OCI-LY1 (cell line): ENCODE measurements at regions not wholly inside any gene's neighbourhood (a gene's known extent, or its start where the extent isn't known, plus 50 kb on each side); places are given as distances from the start of the nearest gene placed in this dataset.

Experiments
- H2AFZ ChIP-seq: fragments of 200-600 bp; sonication (generic), shearing (Covaris generic); 2 replicates; pipeline ENCODE4 v1.6.0; 2014; ENCODE audit warnings: antibody characterized with exemption, mild to moderate bottlenecking, low read length
- H3F3A ChIP-seq: fragments of 200-600 bp; sonication (generic), shearing (Covaris generic); 2 replicates; pipeline ENCODE4 v1.6.0; 2014; ENCODE audit warnings: mild to moderate bottlenecking, antibody characterized with exemption, low read length, moderate library complexity; ENCODE audit not compliant: insufficient read depth
- H3K27ac ChIP-seq: fragments of 200-600 bp; sonication (generic); 2 replicates; pipeline ENCODE4 v1.5.1; 2014; ENCODE audit warnings: low read length, mixed run types, mild to moderate bottlenecking, low read depth; ENCODE audit not compliant: poor library complexity, severe bottlenecking
- H3K27me3 ChIP-seq: fragments of 200-600 bp; sonication (generic); 2 replicates; pipeline ENCODE4 v1.6.0; 2014; ENCODE audit warnings: antibody characterized with exemption, mild to moderate bottlenecking, low read length, moderate library complexity; ENCODE audit not compliant: insufficient read depth
- H3K36me3 ChIP-seq: fragments of 200-600 bp; sonication (generic); 2 replicates; pipeline ENCODE4 v1.6.1; 2014; ENCODE audit warnings: mild to moderate bottlenecking, antibody characterized with exemption, low read length, moderate library complexity, mixed read lengths; ENCODE audit not compliant: insufficient read depth
- H3K4me1 ChIP-seq: fragments of 200-600 bp; sonication (generic); 2 replicates; pipeline ENCODE4 v1.5.1; 2014; ENCODE audit warnings: mild to moderate bottlenecking, low read length, moderate library complexity; ENCODE audit not compliant: insufficient read depth, severe bottlenecking
- H3K4me2 ChIP-seq: fragments of 200-600 bp; sonication (generic), shearing (Covaris generic); 2 replicates; pipeline ENCODE4 v1.6.1; 2014; ENCODE audit warnings: low read length
- H3K4me3 ChIP-seq: fragments of 200-600 bp; sonication (generic); 2 replicates; pipeline ENCODE4 v1.5.1; 2014; ENCODE audit warnings: low read length, low read depth, mild to moderate bottlenecking, mixed read lengths; ENCODE audit not compliant: poor library complexity, severe bottlenecking
- H3K79me2 ChIP-seq: fragments of 200-600 bp; shearing (Covaris generic); 2 replicates; pipeline ENCODE4 v1.6.1; 2016; ENCODE audit warnings: mixed run types, low read length, mixed read lengths; ENCODE audit not compliant: insufficient read depth
- H3K9ac ChIP-seq: fragments of 200-600 bp; sonication (generic), shearing (Covaris generic); 2 replicates; pipeline ENCODE4 v1.6.1; 2014; ENCODE audit warnings: mild to moderate bottlenecking, low read length, mixed read lengths
- H3K9me2 ChIP-seq: fragments of 200-600 bp; sonication (generic), shearing (Covaris generic); 2 replicates; pipeline ENCODE4 v1.6.1; 2014; ENCODE audit warnings: low read depth, mild to moderate bottlenecking, low read length, mixed read lengths
- H3K9me3 ChIP-seq: fragments of 200-600 bp; shearing (Covaris generic); 2 replicates; pipeline ENCODE4 v1.6.1; 2014; ENCODE audit warnings: low read length, mixed read lengths
- H4K20me1 ChIP-seq: fragments of 200-600 bp; sonication (generic), shearing (Covaris generic); 2 replicates; pipeline ENCODE4 v1.6.0; 2016; ENCODE audit warnings: mild to moderate bottlenecking, low read length; ENCODE audit not compliant: insufficient read depth
- EZH2 ChIP-seq: fragments of 200-600 bp; sonication (generic), shearing (Covaris generic); IDR thresholded peaks from 2 replicates; pipeline ENCODE4 v1.8.0; 2017; ENCODE audit warnings: borderline replicate concordance, mixed run types, mild to moderate bottlenecking, antibody characterized with exemption, low read length, moderate library complexity, mixed read lengths
- TF ChIP-seq, protein P1 (sequence below): fragments of 200-600 bp; sonication (generic), shearing (Covaris generic); IDR thresholded peaks from 2 replicates; pipeline ENCODE4 v1.5.1; 2017; ENCODE audit warnings: mild to moderate bottlenecking, antibody characterized with exemption, low read length, moderate library complexity, mixed read lengths

DNA sequence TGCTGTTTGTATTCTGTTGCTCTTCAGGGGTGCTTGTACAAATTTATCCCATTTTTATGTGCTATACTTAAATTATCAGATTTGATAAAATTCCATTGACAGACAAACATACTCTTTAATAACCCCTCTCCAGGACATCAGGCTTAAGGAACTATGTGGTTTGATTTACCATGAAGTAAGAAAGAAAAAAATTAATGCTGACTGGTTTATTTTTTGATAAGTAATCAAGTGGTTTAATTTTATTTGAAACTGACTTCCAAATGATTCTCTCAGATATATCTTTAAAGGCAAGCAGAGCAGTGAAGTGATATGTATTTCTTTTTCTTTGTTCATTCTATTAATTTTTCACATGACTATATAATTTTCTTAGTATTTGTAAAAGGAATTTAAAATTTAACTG is 1168.1 kb downstream of the OLFM4 start:
- Histone ChIP-seq H2AFZ (no peak overlapping the region), H3F3A (no peaks in the 10 kb centered on the region), H4K20me1 (no peaks in the 10 kb centered on the region), H3K9me2 (no peaks in the 10 kb centered on the region), H3K27me3 (no peaks in the 10 kb centered on the region), H3K4me2 (no peak overlapping the region), H3K9ac (no peak overlapping the region), H3K27ac (no peak overlapping the region), H3K4me3 (no peak overlapping the region), H3K79me2 (no peaks in the 10 kb centered on the region), H3K4me1 (no peaks in the 10 kb centered on the region), H3K9me3 (no peaks in the 10 kb centered on the region), H3K36me3 (no peaks in the 10 kb centered on the region)
- no peak for TF ChIP-seq EZH2
- TF ChIP-seq, protein P1, sequence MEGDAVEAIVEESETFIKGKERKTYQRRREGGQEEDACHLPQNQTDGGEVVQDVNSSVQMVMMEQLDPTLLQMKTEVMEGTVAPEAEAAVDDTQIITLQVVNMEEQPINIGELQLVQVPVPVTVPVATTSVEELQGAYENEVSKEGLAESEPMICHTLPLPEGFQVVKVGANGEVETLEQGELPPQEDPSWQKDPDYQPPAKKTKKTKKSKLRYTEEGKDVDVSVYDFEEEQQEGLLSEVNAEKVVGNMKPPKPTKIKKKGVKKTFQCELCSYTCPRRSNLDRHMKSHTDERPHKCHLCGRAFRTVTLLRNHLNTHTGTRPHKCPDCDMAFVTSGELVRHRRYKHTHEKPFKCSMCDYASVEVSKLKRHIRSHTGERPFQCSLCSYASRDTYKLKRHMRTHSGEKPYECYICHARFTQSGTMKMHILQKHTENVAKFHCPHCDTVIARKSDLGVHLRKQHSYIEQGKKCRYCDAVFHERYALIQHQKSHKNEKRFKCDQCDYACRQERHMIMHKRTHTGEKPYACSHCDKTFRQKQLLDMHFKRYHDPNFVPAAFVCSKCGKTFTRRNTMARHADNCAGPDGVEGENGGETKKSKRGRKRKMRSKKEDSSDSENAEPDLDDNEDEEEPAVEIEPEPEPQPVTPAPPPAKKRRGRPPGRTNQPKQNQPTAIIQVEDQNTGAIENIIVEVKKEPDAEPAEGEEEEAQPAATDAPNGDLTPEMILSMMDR = no peak

DNA sequence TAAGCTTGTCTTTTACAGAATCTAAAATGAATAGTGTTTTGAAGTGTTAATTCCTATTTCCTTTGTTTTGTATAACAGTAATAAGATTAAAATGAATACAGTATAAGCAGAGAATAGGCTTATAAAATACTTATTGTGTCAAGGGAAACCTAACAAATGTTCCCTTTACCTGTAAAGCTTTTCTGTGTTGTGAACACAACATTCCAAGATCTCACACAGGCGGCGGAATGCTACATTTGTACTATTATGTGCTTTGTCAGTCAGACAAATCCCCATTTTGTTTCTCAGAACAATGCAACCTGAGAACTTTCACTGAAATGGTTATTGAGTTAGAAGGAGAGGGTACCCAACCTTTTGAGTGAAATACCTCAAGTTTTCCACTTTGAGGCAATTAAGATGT is 1170.3 kb downstream of the OLFM4 start:
- no peak overlapping the region for H2AFZ ChIP-seq
- H3K36me3 ChIP-seq = no peaks in the 10 kb centered on the region
- H3K4me3 ChIP-seq = no peak overlapping the region
- no peaks in the 10 kb centered on the region for H3K27me3 ChIP-seq
- H3K9me2 ChIP-seq = no peaks in the 10 kb centered on the region
- H4K20me1 ChIP-seq = no peaks in the 10 kb centered on the region
- no peaks in the 10 kb centered on the region for H3K9me3 ChIP-seq
- TF ChIP-seq, protein P1 = no peak
- TF ChIP-seq EZH2 = no peak
- H3K9ac ChIP-seq = no peak overlapping the region
- no peaks in the 10 kb centered on the region for H3F3A ChIP-seq
- H3K4me1 ChIP-seq = no peaks in the 10 kb centered on the region
- no peak overlapping the region for H3K27ac ChIP-seq
- H3K79me2 ChIP-seq = no peaks in the 10 kb centered on the region
- no peak overlapping the region for H3K4me2 ChIP-seq

DNA sequence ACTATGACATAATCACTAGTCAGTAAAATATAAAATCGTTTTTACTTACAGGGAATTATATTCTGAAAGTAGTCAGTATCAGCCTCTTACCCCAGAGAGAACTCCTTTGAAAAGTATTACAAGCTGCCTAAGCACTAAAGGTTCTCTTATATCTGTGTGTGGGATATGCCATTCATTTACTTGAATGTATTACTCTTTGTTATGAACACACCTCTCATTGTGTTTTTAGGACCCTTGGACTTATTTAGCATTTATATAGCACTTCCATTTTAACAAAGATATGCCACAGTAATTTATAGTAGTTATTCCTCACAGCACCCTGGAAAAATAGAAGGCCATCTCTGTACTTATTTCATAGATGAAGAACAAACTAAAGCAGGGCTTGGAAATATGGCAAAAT is 1178.0 kb downstream of the OLFM4 start:
- Histone ChIP-seq H3K27me3 (no peaks in the 10 kb centered on the region), H3K4me3 (no peak overlapping the region), H3K4me1 (no peaks in the 10 kb centered on the region), H3K79me2 (no peaks in the 10 kb centered on the region), H3K4me2 (no peak overlapping the region), H3K36me3 (no peaks in the 10 kb centered on the region), H4K20me1 (no peaks in the 10 kb centered on the region), H3F3A (no peaks in the 10 kb centered on the region), H3K27ac (no peak overlapping the region), H3K9ac (no peak overlapping the region), H2AFZ (no peak overlapping the region), H3K9me3 (no peaks in the 10 kb centered on the region), H3K9me2 (no peaks in the 10 kb centered on the region)
- TF ChIP-seq, protein P1 = no peak
- no peak for TF ChIP-seq EZH2
